ENCODE measurements at regions not wholly inside any gene's neighbourhood (a gene's known extent, or its start where the extent isn't known, plus 50 kb on each side); places are given as distances from the start of the nearest gene placed in this dataset.
"Not testable (repeated sequence)": the region's sequence is repeated elsewhere in the genome, so short reads cannot be mapped to it uniquely, and the experiment has no call there.

DNA sequence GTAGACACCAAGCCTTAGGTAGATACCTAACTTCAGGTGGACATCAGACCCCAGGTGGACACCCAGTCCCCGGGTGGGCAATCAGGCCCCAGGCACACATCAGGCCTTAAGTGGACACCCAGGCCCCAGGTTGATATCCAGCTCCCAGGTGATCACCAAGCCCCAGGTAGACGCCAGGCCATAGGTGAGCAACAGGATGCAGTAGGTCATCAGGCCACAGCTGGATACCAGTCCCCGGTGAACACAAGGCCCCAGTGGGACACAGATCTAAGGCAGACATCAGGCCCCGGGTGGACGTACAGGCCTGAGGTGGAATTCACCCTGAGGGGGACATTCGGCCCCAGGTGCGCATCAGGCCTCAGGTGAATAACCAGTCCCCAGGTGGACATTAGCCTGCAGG is 201.0 kb downstream of the POTEM start:
- not testable (repeated sequence) for DNase-seq (ENCODE audit: low read depth in 1 of 2, low spot score in 1 of 2)

DNA sequence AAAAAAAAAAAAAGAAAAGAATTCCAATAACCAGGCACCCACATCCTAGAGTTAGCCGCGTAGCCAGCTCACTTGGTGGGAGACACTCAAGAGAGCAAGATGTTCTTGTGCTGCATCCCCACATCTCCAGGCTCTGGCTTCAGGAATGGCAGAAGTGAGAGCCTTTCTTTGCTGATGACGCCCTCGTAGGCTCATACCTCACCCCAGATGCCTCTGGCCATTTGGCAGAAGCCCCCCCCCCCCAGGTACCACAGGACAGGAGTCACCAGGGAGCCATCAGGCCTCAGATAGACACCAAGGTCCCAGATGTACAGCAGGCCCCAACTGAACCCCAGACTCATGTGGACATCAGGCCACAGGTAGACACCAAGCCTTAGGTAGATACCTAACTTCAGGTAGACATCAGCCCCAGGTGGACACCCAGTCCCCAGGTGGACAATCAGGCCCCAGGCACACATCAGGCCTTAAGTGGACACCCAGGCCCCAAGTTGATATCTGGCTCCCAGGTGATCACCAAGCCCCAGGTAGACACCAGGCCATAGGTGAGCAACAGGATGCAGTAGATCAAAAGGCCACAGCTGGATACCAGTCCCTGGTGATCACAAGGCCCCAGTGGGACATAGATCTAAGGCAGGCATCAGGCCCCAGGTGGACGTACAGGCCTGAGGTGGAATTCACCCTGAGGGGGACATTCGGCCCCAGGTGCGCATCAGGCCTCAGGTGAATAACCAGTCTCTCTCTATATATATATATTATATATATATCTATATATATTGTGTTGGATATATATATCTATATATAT is 202.5 kb downstream of the POTEM start:
- DNase-seq (ENCODE audit: low read depth in 1 of 2, low spot score in 1 of 2) = not testable (repeated sequence)

DNA sequence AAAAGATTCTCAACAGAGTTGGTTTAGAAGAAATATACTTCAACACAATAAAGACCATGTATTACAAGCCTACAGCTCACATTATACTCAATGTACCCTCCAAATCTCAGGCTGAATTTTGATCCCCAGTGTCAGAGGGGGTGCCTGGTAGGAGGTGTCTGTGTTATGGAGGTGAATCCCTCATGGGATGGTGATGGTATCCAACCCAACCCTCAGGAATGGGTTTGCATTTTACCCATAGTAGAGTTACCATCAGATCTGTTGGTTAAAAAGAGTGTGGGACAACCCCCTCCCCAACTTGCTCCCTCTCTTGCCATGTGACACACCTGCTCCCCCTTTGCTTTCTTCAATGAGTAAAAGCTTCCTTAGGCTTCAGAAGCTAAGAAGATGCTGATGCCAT is 205.5 kb downstream of the POTEM start:
- DNase-seq (ENCODE audit: low read depth in 1 of 2, low spot score in 1 of 2) = not testable (repeated sequence)

DNA sequence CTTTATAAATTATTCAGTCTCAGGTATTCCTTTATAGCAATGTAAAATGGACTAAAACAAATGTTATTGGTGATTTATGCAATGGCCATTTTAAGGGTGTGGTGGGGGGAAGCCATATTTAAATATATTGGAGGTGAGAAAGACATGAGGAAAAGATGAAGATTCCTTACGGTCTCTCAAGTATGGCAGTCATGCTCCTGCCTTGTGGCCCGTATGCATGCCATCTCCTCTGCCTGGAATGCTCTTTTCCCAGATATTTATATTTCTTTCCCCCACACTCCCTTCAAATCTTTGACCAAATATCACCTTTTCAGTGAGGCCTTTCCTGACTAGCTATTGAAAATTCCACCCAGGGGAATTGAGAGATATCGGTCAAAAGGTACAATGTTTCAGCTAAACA is 206.0 kb downstream of the POTEM start:
- not testable (repeated sequence) for DNase-seq (ENCODE audit: low read depth in 1 of 2, low spot score in 1 of 2)

DNA sequence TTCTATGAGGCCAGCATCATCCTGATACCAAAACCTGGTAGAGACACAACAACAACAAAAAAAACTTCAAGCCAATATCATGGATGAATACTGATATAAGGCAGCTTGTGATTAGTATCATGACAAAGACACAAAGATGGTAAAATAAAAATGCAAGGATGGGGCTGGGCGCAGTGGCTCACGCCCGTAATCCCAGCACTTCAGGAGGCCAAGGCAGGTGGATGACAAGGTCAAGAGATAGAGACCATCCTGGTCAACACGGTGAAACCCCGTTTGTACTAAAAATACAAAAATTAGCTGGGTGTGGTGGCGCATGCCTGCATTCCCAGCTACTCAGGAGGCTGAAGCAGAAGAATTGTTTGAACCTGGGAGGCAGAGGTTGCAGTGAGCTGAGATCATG is 210.2 kb downstream of the POTEM start:
- not testable (repeated sequence) for DNase-seq (ENCODE audit: low read depth in 1 of 2, low spot score in 1 of 2)

DNA sequence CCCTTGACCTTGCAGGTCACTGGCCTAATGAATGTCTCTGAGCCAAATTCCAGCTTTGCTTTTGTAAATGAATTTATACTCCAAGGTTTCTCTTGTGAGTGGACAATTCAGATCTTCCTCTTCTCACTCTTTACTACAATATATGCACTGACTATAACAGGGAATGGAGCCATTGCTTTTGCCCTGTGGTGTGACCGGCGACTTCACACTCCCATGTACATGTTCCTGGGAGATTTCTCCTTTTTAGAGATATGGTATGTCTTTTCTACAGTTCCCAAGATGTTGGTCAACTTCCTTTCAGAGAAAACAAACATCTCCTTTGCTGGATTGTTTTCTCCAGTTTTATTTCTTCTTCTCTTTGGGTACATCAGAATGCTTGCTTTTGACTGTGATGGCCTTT is 213.1 kb downstream of the POTEM start:
- not testable (repeated sequence) for DNase-seq (ENCODE audit: low read depth in 1 of 2, low spot score in 1 of 2)

DNA sequence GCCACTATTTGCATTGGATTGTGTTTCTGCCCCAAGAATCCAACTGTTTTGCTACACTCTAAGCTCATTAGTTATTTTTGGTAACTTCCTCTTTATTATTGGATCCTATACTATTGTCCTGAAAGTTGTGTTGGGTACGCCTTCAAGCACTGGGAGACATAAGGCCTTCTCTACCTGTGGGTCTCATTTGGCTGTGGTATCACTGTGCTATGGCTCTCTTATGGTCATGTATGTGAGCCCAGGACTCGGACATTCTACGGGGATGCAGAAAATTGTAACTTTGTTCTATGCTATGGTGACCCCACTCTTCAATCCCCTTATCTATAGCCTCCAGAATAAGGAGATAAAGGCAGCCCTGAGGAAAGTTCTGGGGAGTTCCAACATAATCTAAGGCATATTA is 213.6 kb downstream of the POTEM start:
- not testable (repeated sequence) for DNase-seq (ENCODE audit: low read depth in 1 of 2, low spot score in 1 of 2)

DNA sequence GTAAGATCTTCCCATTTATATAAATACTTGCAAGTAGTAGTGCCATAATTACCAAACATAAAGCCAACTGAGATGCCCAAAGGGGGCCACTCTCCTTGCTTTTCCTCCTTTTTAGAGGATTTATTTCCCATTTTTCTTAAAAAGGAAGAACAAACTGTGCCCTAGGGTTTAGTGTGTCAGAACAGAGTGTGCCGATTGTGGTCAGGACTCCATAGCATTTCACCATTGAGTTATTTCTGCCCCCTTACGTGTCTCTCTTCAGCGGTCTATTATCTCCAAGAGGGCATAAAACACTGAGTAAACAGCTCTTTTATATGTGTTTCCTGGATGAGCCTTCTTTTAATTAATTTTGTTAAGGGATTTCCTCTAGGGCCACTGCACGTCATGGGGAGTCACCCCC is 227.9 kb downstream of the POTEM start:
- DNase-seq (ENCODE audit: low read depth in 1 of 2, low spot score in 1 of 2) = not testable (repeated sequence)

DNA sequence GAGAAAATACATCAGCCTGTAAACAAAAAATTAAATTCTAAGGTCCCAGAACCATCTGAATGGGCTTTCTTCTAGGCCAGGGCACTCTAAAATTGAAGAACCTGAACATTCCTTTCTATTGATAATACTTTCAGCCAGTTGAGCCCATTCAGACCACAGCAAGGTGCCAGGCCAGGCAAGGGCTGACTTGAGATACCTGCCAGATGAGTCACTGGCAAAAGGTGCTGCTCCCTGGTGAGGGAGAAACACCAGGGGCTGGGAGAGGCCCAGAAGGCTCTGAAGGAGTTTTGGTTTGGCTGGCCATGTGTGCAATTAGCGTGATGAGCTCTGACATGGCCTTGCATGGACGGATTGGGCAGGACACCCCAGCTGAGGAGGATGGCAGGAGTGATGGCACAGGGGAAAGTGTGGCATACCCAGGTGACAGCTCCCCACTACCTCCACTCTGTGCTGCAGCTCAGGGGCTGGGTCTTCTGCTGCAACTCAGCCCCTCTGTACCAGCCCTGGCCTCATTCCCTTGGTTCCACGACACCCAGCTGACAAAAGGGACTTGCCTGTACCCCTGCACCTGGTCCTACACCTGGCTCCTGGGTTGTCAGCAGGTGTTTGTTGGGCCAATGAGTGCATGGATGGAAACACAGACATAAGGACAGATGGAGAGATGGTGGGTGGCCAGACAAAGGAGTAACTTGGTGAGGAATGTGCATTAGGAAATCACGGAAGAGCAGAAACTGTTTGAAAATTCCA is 230.4 kb downstream of the POTEM start:
- DNase-seq (ENCODE audit: low read depth in 1 of 2, low spot score in 1 of 2) = not testable (repeated sequence)

DNA sequence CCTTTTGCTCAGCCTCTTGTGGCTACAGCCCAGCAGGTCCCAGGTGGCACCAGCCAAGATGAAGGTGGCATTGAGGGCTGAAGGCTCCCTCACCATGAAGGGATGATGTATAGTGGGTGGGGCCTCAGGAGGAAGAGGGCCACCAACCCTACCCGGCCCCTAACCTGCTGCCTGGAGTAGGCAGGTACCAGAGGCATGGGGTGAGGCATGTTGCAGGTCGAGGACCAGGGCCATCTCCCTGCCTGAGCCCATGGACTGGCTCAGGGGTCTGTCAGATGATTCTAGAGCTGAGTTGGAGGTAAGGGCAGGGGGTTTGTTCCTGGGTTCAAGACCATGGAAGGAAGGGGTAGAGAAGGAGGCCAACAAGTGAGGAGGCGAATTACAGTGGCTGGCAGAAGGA is 231.1 kb downstream of the POTEM start:
- DNase-seq (ENCODE audit: low read depth in 1 of 2, low spot score in 1 of 2) = not testable (repeated sequence)

DNA sequence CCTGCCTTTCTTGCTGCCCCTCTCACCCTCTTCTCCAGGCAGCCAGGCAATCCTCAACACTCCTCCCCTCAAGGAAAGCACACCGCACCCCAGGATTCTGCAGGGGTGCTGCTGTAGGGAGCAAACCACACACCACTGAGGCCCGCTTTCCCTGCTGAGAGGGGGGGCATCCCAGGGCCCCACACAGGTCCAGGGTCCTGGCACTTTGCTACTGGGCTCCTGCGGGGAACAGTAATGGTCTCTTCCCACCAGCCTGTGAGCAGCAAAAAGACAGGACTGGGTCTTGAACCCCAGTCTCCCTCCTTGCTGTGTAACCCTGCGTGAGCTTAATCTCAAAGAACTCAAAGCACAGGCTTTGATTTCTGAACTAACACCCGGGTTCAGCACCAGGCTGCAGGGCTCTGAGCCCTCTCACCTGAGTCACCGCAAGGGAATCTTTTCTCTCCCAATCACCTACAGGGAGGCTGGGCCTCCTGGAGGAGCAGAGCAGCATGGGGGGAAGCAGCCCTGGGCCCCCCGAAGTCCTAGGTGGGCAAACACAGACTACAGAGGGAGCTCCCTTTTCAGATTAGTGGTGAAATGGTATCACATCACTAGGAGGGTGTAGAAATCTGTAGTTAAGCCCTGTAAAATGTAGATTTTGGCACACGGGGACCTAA is 232.6 kb downstream of the POTEG start:
- not testable (repeated sequence) for DNase-seq (ENCODE audit: low read depth in 1 of 2, low spot score in 1 of 2)

DNA sequence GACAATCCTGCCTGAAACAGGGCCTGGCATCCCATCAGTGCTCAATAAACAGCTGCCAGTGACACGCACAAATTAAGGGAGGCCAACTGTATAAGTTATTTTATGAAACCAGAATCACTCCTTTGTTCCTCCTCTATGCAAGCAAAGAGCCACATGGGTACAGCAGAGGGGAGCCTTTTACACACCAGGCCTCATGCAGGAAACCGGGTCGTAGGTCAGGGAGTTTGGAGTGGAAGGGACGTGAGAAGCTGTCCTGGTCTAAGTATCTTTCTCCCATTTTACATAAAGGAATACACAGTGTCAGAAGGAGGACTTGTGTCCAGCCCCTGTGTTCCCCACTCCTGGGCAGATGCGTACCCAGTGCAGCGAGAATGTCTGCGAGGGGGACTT is 232.1 kb downstream of the POTEG start:
- not testable (repeated sequence) for DNase-seq (ENCODE audit: low read depth in 1 of 2, low spot score in 1 of 2)

DNA sequence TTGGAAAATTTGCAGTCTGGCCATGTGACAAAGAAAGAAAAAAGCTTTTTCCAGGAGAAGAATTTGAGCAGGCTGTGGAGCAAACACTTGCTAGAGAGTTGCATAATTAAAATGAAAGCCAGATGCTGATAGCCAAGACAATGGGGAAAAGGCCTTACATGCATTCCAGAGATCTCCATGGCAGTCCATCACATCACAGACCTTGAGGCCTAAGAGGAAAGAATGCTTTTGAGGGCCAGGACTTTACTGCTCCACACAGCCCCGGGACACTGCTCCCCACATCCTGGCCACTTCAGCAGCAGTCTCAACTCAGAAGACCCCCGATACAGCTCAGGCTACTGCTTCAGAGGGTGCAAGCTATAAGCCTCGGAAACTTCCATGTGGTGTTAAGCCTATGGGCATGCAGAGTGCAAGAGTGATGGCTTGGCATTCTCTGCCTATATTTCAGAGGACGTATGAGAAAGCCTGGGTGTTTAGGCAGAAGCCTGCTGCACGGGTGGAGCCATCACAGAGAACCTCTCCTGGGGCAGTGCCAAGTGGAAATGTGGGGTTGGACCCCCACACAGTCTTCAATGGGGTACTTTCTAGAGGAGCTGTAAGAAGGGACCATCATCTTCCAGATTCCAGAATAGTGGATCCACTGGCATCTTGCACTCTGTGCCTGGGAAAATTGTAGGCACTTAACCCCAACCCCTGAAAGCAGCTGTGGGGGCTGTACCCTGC is 230.7 kb downstream of the POTEG start:
- DNase-seq (ENCODE audit: low read depth in 1 of 2, low spot score in 1 of 2) = not testable (repeated sequence)

DNA sequence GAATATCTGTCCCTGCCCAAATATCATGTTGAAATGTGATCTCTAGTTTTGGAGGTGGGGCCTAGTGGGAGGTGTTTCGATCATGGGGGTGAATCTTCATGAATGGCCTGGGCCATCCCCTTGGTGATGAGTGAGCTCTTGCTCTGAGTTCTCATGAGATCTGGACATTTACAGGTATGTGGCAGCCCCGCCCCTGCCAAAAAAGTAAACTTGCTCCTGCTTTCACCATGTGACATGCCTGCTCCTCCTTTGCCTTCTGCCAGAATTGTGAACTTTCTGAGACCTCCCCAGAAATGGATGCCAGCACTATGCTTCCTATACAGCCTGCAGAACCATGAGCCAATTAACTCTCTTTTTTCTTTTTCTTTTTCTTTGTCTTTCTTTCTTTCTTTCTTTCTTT is 229.3 kb downstream of the POTEG start:
- not testable (repeated sequence) for DNase-seq (ENCODE audit: low read depth in 1 of 2, low spot score in 1 of 2)

DNA sequence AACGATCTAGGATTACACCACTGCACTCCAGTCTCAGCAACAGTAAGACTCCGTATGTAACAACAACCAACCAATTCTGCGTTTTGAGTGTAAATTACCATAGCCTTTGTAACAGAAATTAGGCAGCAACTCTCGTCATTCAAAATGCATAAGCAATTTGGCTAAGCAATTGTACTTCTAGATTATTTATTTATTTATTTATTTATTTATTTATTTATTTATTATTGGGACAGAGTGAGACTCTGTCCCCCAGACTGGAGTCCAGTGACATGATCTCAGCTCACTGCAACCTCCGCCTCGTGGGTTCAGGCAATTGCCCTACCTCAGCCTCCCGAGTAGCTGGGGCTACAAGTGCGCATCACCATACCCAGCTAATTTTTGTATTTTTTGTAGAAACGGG is 217.7 kb downstream of the POTEG start:
- DNase-seq (ENCODE audit: low read depth in 1 of 2, low spot score in 1 of 2) = not testable (repeated sequence)

DNA sequence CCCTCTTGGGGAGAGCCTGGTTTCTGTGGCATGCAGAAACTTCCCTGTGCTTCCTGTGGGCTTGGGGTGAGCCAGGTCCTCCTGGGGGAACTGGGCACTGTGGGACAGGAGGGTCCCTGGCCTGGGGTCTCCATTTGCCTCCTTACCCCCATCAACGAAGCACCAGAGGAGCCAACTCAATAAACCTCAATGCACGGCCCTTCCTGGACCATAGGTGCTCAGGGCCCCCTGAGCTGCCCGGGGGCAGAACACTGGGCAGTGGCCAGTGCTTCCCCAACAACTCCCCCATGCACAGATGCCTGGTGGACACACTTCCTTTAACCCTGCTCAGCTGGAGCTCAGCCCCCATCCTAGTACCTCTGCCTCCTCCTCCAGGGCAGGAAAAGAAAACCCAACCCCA is 214.7 kb downstream of the POTEG start:
- not testable (repeated sequence) for DNase-seq (ENCODE audit: low read depth in 1 of 2, low spot score in 1 of 2)

DNA sequence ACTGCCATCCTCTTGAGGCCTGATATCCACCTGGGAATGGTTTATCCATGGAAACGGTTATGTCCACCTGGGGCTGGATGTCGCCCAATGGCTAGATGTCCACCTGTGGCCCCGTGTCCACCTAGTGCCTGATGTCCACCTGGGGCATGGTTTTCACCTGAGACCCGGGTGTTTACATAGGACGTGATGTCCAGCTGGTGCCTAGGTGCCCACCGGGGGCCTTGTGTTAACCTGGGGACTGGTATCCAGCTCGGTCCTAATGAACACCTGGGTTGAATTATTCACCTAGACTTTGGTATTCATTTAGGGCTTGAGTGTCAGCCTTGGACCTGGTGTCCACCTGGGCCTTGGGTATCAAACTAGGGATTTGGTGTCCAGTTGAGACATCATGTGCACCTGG is 202.7 kb downstream of the POTEG start:
- DNase-seq (ENCODE audit: low read depth in 1 of 2, low spot score in 1 of 2) = not testable (repeated sequence)

DNA sequence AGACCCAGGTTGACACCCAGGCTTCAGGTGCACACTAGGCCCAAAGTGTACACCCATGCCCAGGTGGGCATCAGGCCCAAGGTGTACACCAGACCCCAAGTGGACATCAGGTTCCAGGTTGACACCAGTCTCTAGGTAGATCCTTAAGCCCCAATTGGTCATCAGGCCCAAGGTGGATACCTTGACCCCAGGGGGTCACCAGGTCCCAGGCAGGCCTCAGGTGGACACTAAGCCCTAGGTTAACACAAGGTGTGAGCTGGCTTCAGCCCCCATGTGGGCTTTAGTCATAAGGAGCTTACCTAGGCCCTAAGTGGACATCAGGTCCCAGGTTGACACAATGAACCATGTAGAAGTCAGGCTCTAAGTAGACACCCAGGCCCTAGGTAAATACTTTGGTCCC is 200.1 kb downstream of the POTEG start:
- DNase-seq (ENCODE audit: low read depth in 1 of 2, low spot score in 1 of 2) = not testable (repeated sequence)

DNA sequence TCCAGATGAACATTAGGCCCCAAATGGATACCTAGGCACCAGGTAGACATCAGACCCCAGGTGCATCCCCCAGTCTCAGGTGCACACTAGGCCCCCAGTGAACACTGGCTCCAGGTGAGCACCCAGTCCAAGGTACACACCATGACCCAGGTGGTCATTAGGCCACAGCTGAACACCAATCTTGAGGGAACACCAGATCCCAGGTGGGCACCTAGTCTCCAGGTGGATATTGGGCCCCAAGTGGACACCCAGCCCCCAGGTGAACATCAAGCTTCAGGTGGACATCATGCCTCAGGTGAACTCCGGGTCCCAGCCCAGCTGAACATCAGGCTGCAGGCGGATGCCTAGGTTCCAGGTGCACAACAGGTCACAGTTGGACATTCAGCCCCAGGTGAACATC is 196.5 kb downstream of the POTEG start:
- not testable (repeated sequence) for DNase-seq (ENCODE audit: low read depth in 1 of 2, low spot score in 1 of 2)

DNA sequence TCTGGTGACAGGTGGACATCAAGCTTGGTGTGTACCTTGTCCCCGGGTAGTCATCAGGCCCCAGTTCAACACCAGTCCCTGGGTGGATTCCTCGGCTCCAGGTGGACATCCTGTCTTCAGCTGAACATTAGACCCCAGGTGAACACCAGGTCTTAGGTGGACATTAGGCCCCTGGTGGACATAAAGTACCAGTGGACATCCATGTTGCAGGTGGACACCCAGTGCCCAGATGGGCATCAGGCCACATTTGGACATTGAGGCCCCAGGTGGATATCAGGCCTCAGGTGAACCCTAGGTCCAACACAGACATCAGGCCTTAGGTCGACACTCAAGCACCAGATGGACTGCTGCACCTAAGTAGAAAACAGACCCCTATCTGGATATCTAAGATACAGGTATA is 195.6 kb downstream of the POTEG start:
- DNase-seq (ENCODE audit: low read depth in 1 of 2, low spot score in 1 of 2) = not testable (repeated sequence)

DNA sequence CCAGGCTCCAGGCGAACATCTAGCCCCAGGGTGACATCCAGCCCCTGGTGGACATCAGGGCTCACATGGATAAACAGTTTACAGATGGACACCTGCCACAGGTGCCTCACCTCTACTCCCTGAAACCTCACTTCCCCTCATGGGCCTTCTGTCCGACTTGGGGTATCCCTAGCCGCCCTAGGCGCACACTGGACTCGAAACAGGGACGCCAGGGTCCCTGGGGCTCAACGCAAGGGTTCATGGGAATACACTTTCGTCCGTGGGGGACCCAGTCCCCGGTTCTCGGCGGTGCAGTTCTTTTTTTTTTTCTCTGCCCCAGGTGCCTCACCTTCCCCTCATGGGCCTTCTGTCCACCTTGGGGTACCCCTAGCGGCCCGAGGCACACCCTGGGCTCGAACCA is 194.2 kb downstream of the POTEG start:
- not testable (repeated sequence) for DNase-seq (ENCODE audit: low read depth in 1 of 2, low spot score in 1 of 2)
